H1 (cell line): ENCODE measurements at regions not wholly inside any gene's neighbourhood (a gene's known extent, or its start where the extent isn't known, plus 50 kb on each side); places are given as distances from the start of the nearest gene placed in this dataset.

Experiments
- CTCF ChIA-PET: fragments of 300-600 bp; sonication (Branson Sonifier 250); formaldehyde crosslinking; loops from one replicate; lab custom pipeline; 2021; ENCODE audit not compliant: partially characterized antibody; lab: Charles Lee
- POLR2A ChIA-PET: fragments of 300-600 bp; sonication (Branson Sonifier 250); formaldehyde crosslinking; loops from one replicate; lab custom pipeline; 2021; ENCODE audit warnings: inconsistent platforms; ENCODE audit not compliant: partially characterized antibody; lab: Charles Lee
- DNase-seq, 2 experiments: peaks; one replicate each; pipeline versions ENCODE4 v3.0.0 to v3.0.0-alpha.2; 2010 to 2022; ENCODE audit warnings: low spot score in 2 of 2, low read depth in 1 of 2, mixed read lengths in 1 of 2
- FAIRE-seq: peaks from 2 replicates; lab custom pipeline; 2011; peaks lifted over from hg19 to GRCh38; lab: Jason Lieb, UNC
- H2AFZ ChIP-seq: 2 replicates; pipeline ENCODE4 v1.8.1; 2012; ENCODE audit warnings: low read length, inconsistent platforms
- H2AK5ac ChIP-seq: 2 replicates; pipeline ENCODE4 v1.6.1; 2013; ENCODE audit warnings: low read depth, low read length
- H2BK120ac ChIP-seq: replicated peaks from 2 replicates; pipeline ENCODE3; 2013; ENCODE audit warnings: low read depth, low read length, inconsistent platforms
- H2BK12ac ChIP-seq: 2 replicates; pipeline ENCODE4 v1.6.1; 2013; ENCODE audit warnings: low read depth, low read length
- H2BK15ac ChIP-seq: 2 replicates; pipeline ENCODE4 v1.6.1; 2013; ENCODE audit warnings: low read length
- H2BK20ac ChIP-seq: 2 replicates; pipeline ENCODE4 v1.6.1; 2013; ENCODE audit warnings: low read length
- H2BK5ac ChIP-seq: 2 replicates; pipeline ENCODE4 v1.6.1; 2013; ENCODE audit warnings: low read depth, low read length
- H3K14ac ChIP-seq: 2 replicates; pipeline ENCODE4 v1.6.1; 2013; ENCODE audit warnings: inconsistent platforms; ENCODE audit not compliant: insufficient read length
- H3K18ac ChIP-seq: 2 replicates; pipeline ENCODE4 v1.6.1; 2013; ENCODE audit warnings: low read length; ENCODE audit errors: extremely low read depth
- H3K23ac ChIP-seq: 2 replicates; pipeline ENCODE4 v1.6.1; 2013; ENCODE audit warnings: inconsistent platforms; ENCODE audit not compliant: insufficient read length
- H3K23me2 ChIP-seq: 2 replicates; pipeline ENCODE4 v1.6.1; 2013; ENCODE audit warnings: low read depth, low read length
- H3K27ac ChIP-seq: 2 replicates; pipeline ENCODE4 v1.6.1; 2011; ENCODE audit warnings: low read depth, low read length, inconsistent platforms
- H3K27me3 ChIP-seq, 4 experiments: replicated peaks in 1 of 4; 1 replicate in 1 of 4; 2 replicates in 3 of 4; pipeline versions ENCODE4 v1.6.1 to v1.8.1; 2011 to 2013; ENCODE audit warnings: low read length in 3 of 4, mild to moderate bottlenecking in 3 of 4, inconsistent platforms in 2 of 4, mixed read lengths in 2 of 4, moderate library complexity in 1 of 4; ENCODE audit not compliant: control insufficient read depth in 3 of 4, insufficient read depth in 3 of 4; ENCODE audit errors: extremely low read depth in 1 of 4
- H3K36me3 ChIP-seq, 4 experiments: 2 replicates each; pipeline versions ENCODE4 v1.6.1 to v1.8.1; 2011 to 2013; ENCODE audit warnings: mild to moderate bottlenecking in 4 of 4, low read length in 3 of 4, moderate library complexity in 2 of 4, control low read depth in 1 of 4, inconsistent platforms in 1 of 4; ENCODE audit not compliant: insufficient read depth in 4 of 4, control insufficient read depth in 2 of 4
- H3K4ac ChIP-seq: replicated peaks from 2 replicates; pipeline ENCODE3; 2013; ENCODE audit warnings: low read length, low read depth, mixed read lengths, inconsistent platforms; ENCODE audit not compliant: insufficient read length
- H3K4me1 ChIP-seq, 4 experiments: replicated peaks in 1 of 4; 1 replicate in 1 of 4; 2 replicates in 3 of 4; pipeline versions ENCODE4 v1.6.1 to v1.8.1; 2011 to 2013; ENCODE audit warnings: low read length in 3 of 4, inconsistent platforms in 2 of 4, mixed read lengths in 1 of 4; ENCODE audit not compliant: insufficient read depth in 4 of 4, control insufficient read depth in 3 of 4
- H3K4me2 ChIP-seq, 2 experiments: 2 replicates each; pipeline versions ENCODE4 v1.6.1 to v1.8.1; 2011 to 2013; ENCODE audit warnings: low read depth in 2 of 2, low read length in 2 of 2, control low read depth in 1 of 2, inconsistent platforms in 1 of 2, mild to moderate bottlenecking in 1 of 2; ENCODE audit not compliant: insufficient read depth in 1 of 2
- H3K4me3 ChIP-seq, 4 experiments: fragments of 200-600, 300-600 bp in 1 of 4; sonication (generic), shearing (Covaris generic), sonication (Bioruptor Twin) in 1 of 4; 2 replicates each; pipeline versions ENCODE4 v1.5.1 to v1.8.1; 2011 to 2016; ENCODE audit warnings: low read length in 4 of 4, low read depth in 3 of 4, control low read depth in 2 of 4, inconsistent platforms in 2 of 4, mild to moderate bottlenecking in 2 of 4, mixed read lengths in 1 of 4, moderate library complexity in 1 of 4; ENCODE audit not compliant: insufficient read depth in 2 of 4; ENCODE audit errors: extremely low read depth in 1 of 4
- H3K56ac ChIP-seq: replicated peaks from 2 replicates; pipeline ENCODE3; 2013; ENCODE audit warnings: low read depth, mild to moderate bottlenecking, mixed read lengths, low read length, inconsistent platforms; ENCODE audit not compliant: insufficient read length
- H3K79me1 ChIP-seq: 2 replicates; pipeline ENCODE4 v1.6.1; 2013; ENCODE audit warnings: low read depth, low read length, control low read depth
- H3K79me2 ChIP-seq, 2 experiments: 2 replicates each; pipeline versions ENCODE4 v1.6.1 to v1.8.1; 2012 to 2013; ENCODE audit warnings: low read length in 2 of 2, mild to moderate bottlenecking in 2 of 2, inconsistent platforms in 1 of 2; ENCODE audit not compliant: insufficient read depth in 2 of 2, control insufficient read depth in 1 of 2
- H3K9ac ChIP-seq, 4 experiments: replicated peaks in 1 of 4; 1 replicate in 1 of 4; 2 replicates in 3 of 4; pipeline versions ENCODE4 v1.6.1 to v1.8.1; 2011 to 2013; ENCODE audit warnings: low read depth in 3 of 4, low read length in 3 of 4, control low read depth in 2 of 4, mild to moderate bottlenecking in 2 of 4, moderate library complexity in 2 of 4, inconsistent platforms in 1 of 4; ENCODE audit errors: extremely low read depth in 1 of 4
- H3K9me3 ChIP-seq, 2 experiments: 2 replicates each; pipeline versions ENCODE4 v1.6.1 to v1.8.1; 2012 to 2013; ENCODE audit warnings: mild to moderate bottlenecking in 2 of 2, moderate library complexity in 2 of 2, control low read depth in 1 of 2, inconsistent platforms in 1 of 2, low read depth in 1 of 2, low read length in 1 of 2, mixed read lengths in 1 of 2; ENCODE audit not compliant: insufficient read depth in 2 of 2
- H4K20me1 ChIP-seq, 2 experiments: replicated peaks in 1 of 2; 2 replicates each; pipeline versions ENCODE3 to v1.8.1; 2011 to 2013; ENCODE audit warnings: inconsistent platforms in 2 of 2, low read length in 2 of 2, mild to moderate bottlenecking in 1 of 2; ENCODE audit not compliant: insufficient read depth in 2 of 2, control insufficient read depth in 1 of 2
- H4K5ac ChIP-seq: 2 replicates; pipeline ENCODE4 v1.6.1; 2013; ENCODE audit warnings: low read length, low read depth, mixed read lengths, inconsistent platforms; ENCODE audit not compliant: insufficient read length
- H4K8ac ChIP-seq: 2 replicates; pipeline ENCODE4 v1.8.0; 2013; ENCODE audit warnings: mild to moderate bottlenecking, moderate library complexity, low read length, inconsistent platforms; ENCODE audit not compliant: insufficient read depth; ENCODE audit errors: extremely low read depth
- H4K91ac ChIP-seq: replicated peaks from 2 replicates; pipeline ENCODE3; 2013; ENCODE audit warnings: low read length, mixed read lengths, inconsistent platforms; ENCODE audit not compliant: insufficient read length
- BACH1 ChIP-seq: IDR thresholded peaks from 2 replicates; pipeline ENCODE4 v1.6.1; 2012; ENCODE audit warnings: low read length, improper control_type of control experiment
- BRCA1 ChIP-seq: IDR thresholded peaks from 2 replicates; pipeline ENCODE4 v1.6.1; 2012; ENCODE audit warnings: low read depth, low read length, improper control_type of control experiment
- CBX8 ChIP-seq: fragments of 300-800, 300-1000 bp; sonication (generic); IDR thresholded peaks from 2 replicates; pipeline ENCODE4 v1.7.1; 2016; ENCODE audit warnings: low read depth, low read length, borderline replicate concordance
- CTCF ChIP-seq, 3 experiments: IDR thresholded peaks; 1 replicate in 2 of 3; 2 replicates in 1 of 3; pipeline versions ENCODE4 v1.5.1 to v1.6.1; 2011; ENCODE audit warnings: low read length in 3 of 3, mild to moderate bottlenecking in 3 of 3, inconsistent platforms in 2 of 3, low read depth in 1 of 3, moderate library complexity in 1 of 3; ENCODE audit not compliant: insufficient read depth in 1 of 3; ENCODE audit errors: control extremely low read depth in 1 of 3
- HDAC2 ChIP-seq, 2 experiments: fragments of 300-600 bp in 1 of 2; sonication (generic) in 1 of 2; IDR thresholded peaks; 2 replicates each; pipeline ENCODE4 v1.6.1; 2011 to 2012; ENCODE audit warnings: low read depth in 2 of 2, low read length in 2 of 2, mild to moderate bottlenecking in 2 of 2, moderate library complexity in 2 of 2, borderline replicate concordance in 1 of 2, inconsistent platforms in 1 of 2
- KDM1A ChIP-seq: fragments of 200-600, 300-600 bp; sonication (generic); IDR thresholded peaks from 2 replicates; pipeline ENCODE4 v1.7.1; 2016; ENCODE audit warnings: mild to moderate bottlenecking, low read length, borderline replicate concordance
- RAD21 ChIP-seq, 2 experiments: IDR thresholded peaks in 1 of 2; conservative IDR thresholded peaks in 1 of 2; 2 replicates each; pipeline ENCODE4 v1.6.1; 2011; ENCODE audit warnings: low read depth in 2 of 2, low read length in 2 of 2, improper control_type of control experiment in 1 of 2, inconsistent platforms in 1 of 2, mild to moderate bottlenecking in 1 of 2, moderate library complexity in 1 of 2
- SP1 ChIP-seq: IDR thresholded peaks from 2 replicates; pipeline ENCODE4 v1.6.1; 2011; ENCODE audit warnings: low read depth, low read length
- TBP ChIP-seq: IDR thresholded peaks from 2 replicates; pipeline ENCODE4 v1.6.1; 2011; ENCODE audit warnings: low read depth, low read length, improper control_type of control experiment
- WGBS, 2 experiments: shearing (Covaris generic) in 1 of 2; methylation state at CpG; one replicate each; pipeline versions ENCODE4 v1.1.6 to v1.1.7; 2013 to 2015; ENCODE audit warnings: low lambda C conversion rate in 2 of 2, mixed read lengths in 2 of 2, inconsistent platforms in 1 of 2, low coverage in 1 of 2, missing lambda C conversion rate in 1 of 2; ENCODE audit not compliant: insufficient replicate concordance in 2 of 2, insufficient coverage in 1 of 2, insufficient read length in 1 of 2; ENCODE audit errors: extremely low coverage in 1 of 2, missing lambda C conversion rate in 1 of 2; 5-methylcytosine and 5-hydroxymethylcytosine counted together

GRCh38 chr11:119989159-119989821, 148.6 kb downstream of the TRIM29 start:
- no peak for FAIRE-seq
- H3K56ac ChIP-seq: no peak overlapping the region
- CTCF ChIA-PET: interaction anchor here (0.7 to 3.6 kb wide), 4 partner anchors 10 to 118 kb away, joined by 3 to 12 read pairs (median 8); no protein-coding TSS in a partner anchor

More at GRCh38 chr11:119989159-119989821, 148.6 kb downstream of the TRIM29 start:
- no peak overlapping the region for H2BK20ac ChIP-seq
- no peak overlapping the region for H3K23ac ChIP-seq
- H2BK120ac ChIP-seq: no peak overlapping the region
- no peak overlapping the region for H2BK12ac ChIP-seq
- H3K36me3 ChIP-seq: no peaks in the 10 kb centered on the region
- H4K91ac ChIP-seq: no peak overlapping the region
- H3K9me3 ChIP-seq: no peaks in the 10 kb centered on the region
- H3K79me1 ChIP-seq: no peaks in the 10 kb centered on the region
- no peak overlapping the region for H3K9ac ChIP-seq
- no peak overlapping the region for H3K14ac ChIP-seq
- no peak overlapping the region for H3K4me2 ChIP-seq
- no peaks in the 10 kb centered on the region for H4K20me1 ChIP-seq
- H2BK15ac ChIP-seq: no peak overlapping the region
- no peaks in the 10 kb centered on the region for H3K79me2 ChIP-seq
- TF ChIP-seq CTCF (IDR thresholded peaks at IDR 0.05; ENCODE audit: control extremely low read depth in 1 of 3, insufficient read depth in 1 of 3, low read depth in 1 of 3, low read length in 3 of 3) (no peak), RAD21 (IDR thresholded peaks at IDR 0.05 in 1 of 2, conservative IDR thresholded peaks at IDR 0.05 in 1 of 2; ENCODE audit: low read depth in 2 of 2, low read length in 2 of 2) (no peak), HDAC2 (IDR thresholded peaks at IDR 0.05; ENCODE audit: borderline replicate concordance in 1 of 2, low read depth in 2 of 2, low read length in 2 of 2) (no peak), KDM1A (no peak), BACH1 (no peak), BRCA1 (no peak), CBX8 (no peak), SP1 (no peak), TBP (no peak)
- TF ChIP-seq, all 59 proteins: peak for 0
- H2BK5ac ChIP-seq: no peak overlapping the region
- H3K4me1 ChIP-seq: peaks cover 0 to 9% (median 3%) of the 10 kb centered on the region in 4 experiments; a peak in 1 of 7 replicates
- no peak overlapping the region for H3K18ac ChIP-seq
- POLR2A ChIA-PET: no interaction called here
- H3K4ac ChIP-seq: no peak overlapping the region
- 0 out of 2 replicates have a peak, but pooled peaks cover 1% of the 10 kb centered on the region for H3K23me2 ChIP-seq
- H2AFZ ChIP-seq: no peak overlapping the region
- H3K4me3 ChIP-seq: no peak overlapping the region
- H2AK5ac ChIP-seq: no peak overlapping the region
- 79% methylated on average over 16 of the region's 16 CpGs; no CpG with 5 or more reads in 1 of the 2 experiments for WGBS, 2 experiments
- no peak overlapping the region for H4K8ac ChIP-seq
- H3K27me3 ChIP-seq: no peaks in the 10 kb centered on the region
- DNase-seq: no peak
- no peak overlapping the region for H3K27ac ChIP-seq
- no peak overlapping the region for H4K5ac ChIP-seq
